ENCODE measurements at regions not wholly inside any gene's neighbourhood (a gene's known extent, or its start where the extent isn't known, plus 50 kb on each side); places are given as distances from the start of the nearest gene placed in this dataset.

DNA sequence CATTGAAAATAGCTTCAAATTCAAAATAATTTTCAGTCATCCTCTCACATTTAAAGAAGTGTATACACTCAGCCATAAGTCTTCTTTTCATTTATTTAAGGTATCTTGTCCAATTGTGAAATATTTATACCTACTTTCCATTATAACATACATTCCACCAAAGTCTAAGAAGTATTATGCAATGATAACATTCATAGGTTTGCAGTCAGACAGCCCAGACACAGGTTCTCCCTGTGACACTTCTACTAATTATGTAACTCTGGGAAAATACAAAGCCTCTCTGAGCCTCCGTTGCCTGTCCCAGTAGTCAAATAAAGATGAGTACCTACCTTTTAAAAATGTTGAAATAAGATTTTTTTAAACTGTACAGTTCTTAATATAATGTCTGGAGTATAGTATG, 320.9 kb upstream of the RPS23 start:
- no peaks in the 10 kb centered on the region; a peak in 1 of 5 replicates for H3K4me1 ChIP-seq (replicated peaks in 1 of 2; ENCODE audit: control insufficient read depth in 2 of 2, insufficient read depth in 2 of 2, low read length in 2 of 2)
- FAIRE-seq, result no peak
- CTCF ChIA-PET (ENCODE audit: low intra/inter-chr PET ratio), result no interaction called here
- 24% methylated on average over 1 of the region's 1 CpG for WGBS (ENCODE audit: insufficient coverage, low coverage, missing lambda C conversion rate)
- POLR2A ChIA-PET, result no interaction called here
- TF ChIP-seq CEBPB (tag; IDR thresholded peaks at IDR 0.05) (peak; percentile 56; the same call in 1 of the 2 replicates), TRIM25 (IDR thresholded peaks at IDR 0.05; ENCODE audit: borderline replicate concordance) (no peak), CEBPG (CRISPR knock-in tag; IDR thresholded peaks at IDR 0.05) (no peak), CEBPG (tag; conservative IDR thresholded peaks at IDR 0.05 in 1 of 2, IDR thresholded peaks at IDR 0.05 in 1 of 2) (0 out of 4 replicates have a peak, but pooled peaks of 1 of the 2 experiments have one; percentile 13), CC2D1A (IDR thresholded peaks at IDR 0.05) (no peak), NFRKB (IDR thresholded peaks at IDR 0.05; ENCODE audit: low read depth) (no peak), ARNT (IDR thresholded peaks at IDR 0.05) (no peak)
- TF ChIP-seq, protein P1, sequence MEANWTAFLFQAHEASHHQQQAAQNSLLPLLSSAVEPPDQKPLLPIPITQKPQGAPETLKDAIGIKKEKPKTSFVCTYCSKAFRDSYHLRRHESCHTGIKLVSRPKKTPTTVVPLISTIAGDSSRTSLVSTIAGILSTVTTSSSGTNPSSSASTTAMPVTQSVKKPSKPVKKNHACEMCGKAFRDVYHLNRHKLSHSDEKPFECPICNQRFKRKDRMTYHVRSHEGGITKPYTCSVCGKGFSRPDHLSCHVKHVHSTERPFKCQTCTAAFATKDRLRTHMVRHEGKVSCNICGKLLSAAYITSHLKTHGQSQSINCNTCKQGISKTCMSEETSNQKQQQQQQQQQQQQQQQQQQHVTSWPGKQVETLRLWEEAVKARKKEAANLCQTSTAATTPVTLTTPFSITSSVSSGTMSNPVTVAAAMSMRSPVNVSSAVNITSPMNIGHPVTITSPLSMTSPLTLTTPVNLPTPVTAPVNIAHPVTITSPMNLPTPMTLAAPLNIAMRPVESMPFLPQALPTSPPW (CRISPR knock-in tag; IDR thresholded peaks at IDR 0.05), result no peak
- H4K20me1 ChIP-seq (replicated peaks; ENCODE audit: control insufficient read depth, insufficient read depth, low read length), result no peaks in the 10 kb centered on the region
- no peak overlapping the region for H3K4me3 ChIP-seq
- no peaks in the 10 kb centered on the region for H3K9me3 ChIP-seq (replicated peaks; ENCODE audit: control insufficient read depth, insufficient read depth, low read depth, low read length)
- H3K9ac ChIP-seq (ENCODE audit: insufficient read depth in 1 of 2, low read depth in 2 of 2, low read length in 2 of 2), result no peak overlapping the region
- no peak overlapping the region for H3K27ac ChIP-seq (ENCODE audit: extremely low read depth, low read depth, low read length)
- no peaks in the 10 kb centered on the region for H3K9me1 ChIP-seq (ENCODE audit: control insufficient read depth, insufficient read depth, low read length)
- H3K27me3 ChIP-seq (ENCODE audit: control insufficient read depth in 2 of 2, insufficient read depth in 2 of 2, low read length in 2 of 2), result no peaks in the 10 kb centered on the region
- no peak for DNase-seq (ENCODE audit: extremely low read depth in 1 of 4, low spot score in 3 of 4)
- in situ Hi-C loops (cut with MboI), result no loop called here
- H2AFZ ChIP-seq (ENCODE audit: low read depth, low read length), result no peak overlapping the region
- ATAC-seq, result no peak
- intact Hi-C loops (cut with micrococcal nuclease), result no loop called here
- no peaks in the 10 kb centered on the region for H3K36me3 ChIP-seq (ENCODE audit: control insufficient read depth, insufficient read depth, low read length)
- H3K4me2 ChIP-seq (ENCODE audit: insufficient read depth, low read length), result no peak overlapping the region
- no TSS peak for BruUV-seq (replicated peaks)
- no peaks in the 10 kb centered on the region for H3K79me2 ChIP-seq (ENCODE audit: control insufficient read depth, insufficient read depth, low read length)
